ES-I3 (cell line): ENCODE measurements at regions not wholly inside any gene's neighbourhood (a gene's known extent, or its start where the extent isn't known, plus 50 kb on each side); places are given as distances from the start of the nearest gene placed in this dataset.
"Not testable (repeated sequence)": the region's sequence is repeated elsewhere in the genome, so short reads cannot be mapped to it uniquely, and the experiment has no call there.

ENCODE experiments used
- H3K36me3 ChIP-seq: 2 replicates; pipeline ENCODE4 v1.6.1; 2013; ENCODE audit warnings: mild to moderate bottlenecking, low read length, control low read depth, moderate library complexity; ENCODE audit not compliant: insufficient read depth
- H3K4me1 ChIP-seq: 2 replicates; pipeline ENCODE4 v1.6.1; 2013; ENCODE audit warnings: mild to moderate bottlenecking, control low read depth, low read length; ENCODE audit not compliant: insufficient read depth
- H3K9ac ChIP-seq: 2 replicates; pipeline ENCODE4 v1.6.1; 2013; ENCODE audit warnings: low read depth, mild to moderate bottlenecking, low read length, moderate library complexity
- H3K9me3 ChIP-seq: 2 replicates; pipeline ENCODE4 v1.6.1; 2013; ENCODE audit warnings: mild to moderate bottlenecking, low read length, moderate library complexity; ENCODE audit not compliant: control insufficient read depth, insufficient read depth

DNA sequence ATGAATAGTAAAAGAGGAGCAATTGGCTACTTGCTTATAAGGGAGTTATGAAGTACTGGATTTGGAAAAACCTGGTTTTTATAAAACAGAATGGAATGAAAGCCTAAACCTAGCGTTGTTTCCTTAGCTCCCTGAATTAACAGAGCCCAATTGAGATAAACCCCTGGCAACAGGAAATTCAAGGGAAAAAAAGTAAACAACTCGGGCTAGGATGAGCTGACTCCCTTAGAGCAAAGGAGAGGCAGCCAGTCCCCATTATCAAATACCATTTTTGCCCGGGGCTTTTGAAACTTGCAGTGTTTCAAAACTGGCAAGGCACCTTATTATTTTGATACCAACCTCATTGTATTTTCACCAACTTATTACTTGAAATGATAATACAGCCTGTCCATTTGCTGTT lies 587.5 kb downstream of the CD109 start:
- Histone ChIP-seq H3K9me3 (no peaks in the 10 kb centered on the region), H3K4me1 (no peaks in the 10 kb centered on the region; the same call in 1 of the 2 replicates), H3K9ac (no peak overlapping the region), H3K36me3 (no peaks in the 10 kb centered on the region)

- Histone ChIP-seq H3K9ac (no peak overlapping the region), H3K36me3 (no peaks in the 10 kb centered on the region), H3K9me3 (no peaks in the 10 kb centered on the region), H3K4me1 (no peaks in the 10 kb centered on the region; the same call in 1 of the 2 replicates)
Measured at GRCh38 chr6:74282143-74282689, 586.2 kb downstream of the CD109 start.

DNA sequence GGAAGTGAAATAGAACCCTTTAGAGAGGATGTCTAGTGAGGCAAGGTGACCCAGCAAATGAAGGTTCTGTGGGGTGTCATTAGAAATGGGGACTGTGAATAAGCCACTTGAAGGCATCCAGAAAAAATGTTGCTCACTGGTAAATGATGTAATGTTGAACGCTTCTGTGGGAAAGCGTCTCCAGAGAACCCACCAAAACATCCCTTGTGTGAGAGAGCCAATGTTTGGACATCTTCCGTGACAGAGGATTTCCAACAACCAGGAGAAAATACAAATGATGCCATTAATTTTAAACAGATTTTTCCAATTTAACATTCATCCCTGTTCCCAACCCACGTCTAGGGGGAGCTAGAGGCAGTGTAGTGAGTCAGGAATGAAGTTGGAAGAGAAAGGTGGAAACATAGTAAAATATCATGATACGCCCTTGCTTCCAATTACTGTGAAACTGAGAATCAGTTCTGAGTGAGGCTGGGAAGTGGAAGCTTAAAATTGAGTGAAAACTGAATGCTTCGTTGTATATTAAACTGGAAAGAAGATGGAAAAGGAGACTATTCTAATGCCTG lies 584.2 kb downstream of the CD109 start:
- Histone ChIP-seq H3K9me3 (no peaks in the 10 kb centered on the region), H3K9ac (no peak overlapping the region), H3K4me1 (no peaks in the 10 kb centered on the region; the same call in 1 of the 2 replicates), H3K36me3 (no peaks in the 10 kb centered on the region)

- no peaks in the 10 kb centered on the region for H3K9me3 ChIP-seq
- H3K9ac ChIP-seq = no peak overlapping the region
- H3K36me3 ChIP-seq = no peaks in the 10 kb centered on the region
Measured at GRCh38 chr6:74277777-74278186, 581.8 kb downstream of the CD109 start.

DNA sequence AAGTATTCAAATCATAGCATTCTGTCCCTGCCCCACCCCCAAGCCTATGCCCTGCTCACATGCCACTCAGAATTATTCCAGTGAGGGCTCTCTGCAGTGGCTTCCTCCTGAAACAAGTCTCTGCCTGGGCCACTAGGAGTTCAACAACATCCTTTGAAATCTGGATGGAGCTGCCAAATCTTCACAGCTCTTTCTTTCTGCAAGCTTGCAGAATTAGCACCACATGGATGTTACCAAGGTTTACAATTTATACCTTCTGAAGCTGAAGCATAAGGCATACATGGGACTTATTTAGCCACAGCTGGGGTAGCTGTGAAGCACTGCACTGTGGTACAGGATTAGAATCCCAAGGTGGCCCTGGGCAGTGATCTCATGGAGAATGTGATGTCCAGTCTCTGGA lies 577.5 kb downstream of the CD109 start:
- H3K9me3 ChIP-seq = no peaks in the 10 kb centered on the region
- no peaks in the 10 kb centered on the region for H3K4me1 ChIP-seq
- H3K9ac ChIP-seq = no peak overlapping the region
- H3K36me3 ChIP-seq = no peaks in the 10 kb centered on the region

More at GRCh38 chr6:74277777-74278186, 581.8 kb downstream of the CD109 start:
- no peaks in the 10 kb centered on the region for H3K4me1 ChIP-seq

- Histone ChIP-seq H3K9ac (no peak overlapping the region), H3K4me1 (no peaks in the 10 kb centered on the region), H3K9me3 (no peaks in the 10 kb centered on the region), H3K36me3 (no peaks in the 10 kb centered on the region)
Measured at GRCh38 chr6:74269600-74269858, 573.5 kb downstream of the CD109 start.

DNA sequence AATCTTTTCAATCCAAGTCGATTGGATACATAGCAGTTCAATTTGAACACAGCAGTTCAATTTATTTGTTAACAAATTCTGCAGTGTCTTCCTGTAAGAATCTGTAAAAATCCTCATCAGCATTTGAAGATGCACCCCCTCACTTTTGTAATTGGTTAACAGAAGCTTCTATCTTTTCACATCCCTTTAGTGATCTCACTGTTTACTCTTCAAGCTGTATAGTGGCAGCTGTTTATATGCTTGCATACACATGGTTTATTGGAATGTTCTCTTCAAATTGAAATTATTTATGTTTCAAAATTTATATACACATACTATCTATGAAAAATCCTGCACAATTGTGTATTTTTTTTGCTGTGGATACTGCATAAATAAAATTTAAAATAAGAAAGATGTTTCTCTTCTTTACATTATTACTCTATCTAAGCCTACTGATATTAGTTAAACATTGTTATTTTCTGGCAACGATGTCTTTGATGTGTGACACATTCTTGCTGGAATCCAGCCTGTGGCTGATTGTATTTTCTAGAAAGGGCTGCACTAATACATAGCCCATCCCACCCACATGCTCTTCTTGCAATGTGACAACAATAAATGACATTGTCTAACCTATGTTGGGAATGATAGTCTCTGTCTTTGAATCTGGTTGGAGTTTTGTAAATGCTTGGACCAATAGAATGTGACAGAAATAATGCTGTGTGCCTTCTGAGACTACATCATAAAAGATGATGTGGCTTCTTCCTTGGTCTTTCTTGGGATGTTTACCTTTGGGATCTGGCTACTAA lies 573.0 kb downstream of the CD109 start:
- Histone ChIP-seq H3K36me3 (no peaks in the 10 kb centered on the region), H3K9ac (no peak overlapping the region), H3K4me1 (no peaks in the 10 kb centered on the region), H3K9me3 (no peaks in the 10 kb centered on the region)

DNA sequence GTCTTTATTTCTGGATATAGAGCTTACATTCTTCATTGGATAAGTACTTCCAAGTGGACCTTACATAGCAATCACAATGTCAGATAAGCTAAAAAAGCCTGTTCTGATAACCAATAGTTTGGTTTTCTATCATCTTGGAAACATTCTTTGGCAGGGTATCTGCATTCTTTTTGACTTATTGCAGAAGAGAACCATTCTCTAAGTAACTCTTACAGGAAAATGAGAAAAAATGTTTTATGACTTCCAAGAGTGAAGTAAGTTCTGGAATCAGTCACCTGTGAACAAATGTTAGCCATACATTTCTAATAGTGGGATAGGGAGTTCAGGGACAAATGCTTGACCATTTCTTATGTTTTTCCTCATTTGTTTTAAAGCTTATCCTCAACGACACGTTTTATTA lies 564.0 kb downstream of the CD109 start:
- Histone ChIP-seq H3K9me3 (no peaks in the 10 kb centered on the region; the same call in 1 of the 2 replicates), H3K4me1 (no peaks in the 10 kb centered on the region), H3K9ac (no peak overlapping the region), H3K36me3 (no peaks in the 10 kb centered on the region)

DNA sequence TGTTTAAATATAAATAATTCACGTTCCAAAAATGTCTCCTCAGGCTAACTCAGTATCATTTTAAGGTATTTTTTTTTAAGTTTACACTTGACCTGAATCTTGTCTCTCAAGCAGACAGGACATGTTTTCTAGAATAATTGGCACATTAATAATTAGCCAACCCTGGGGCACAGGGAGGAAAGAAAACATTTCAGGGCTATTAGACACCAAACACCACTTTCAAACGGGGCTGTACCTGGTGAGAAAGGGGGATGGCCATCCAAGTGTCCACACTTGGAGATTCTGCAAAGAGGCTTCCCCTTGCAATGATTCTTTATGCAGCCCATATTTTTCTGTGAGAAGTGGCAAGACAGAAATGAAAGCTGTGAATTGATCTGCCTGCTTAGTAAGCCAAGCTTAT lies 560.8 kb downstream of the CD109 start:
- Histone ChIP-seq H3K9ac (no peak overlapping the region), H3K9me3 (no peaks in the 10 kb centered on the region; the same call in 1 of the 2 replicates), H3K4me1 (no peaks in the 10 kb centered on the region), H3K36me3 (no peaks in the 10 kb centered on the region)

DNA sequence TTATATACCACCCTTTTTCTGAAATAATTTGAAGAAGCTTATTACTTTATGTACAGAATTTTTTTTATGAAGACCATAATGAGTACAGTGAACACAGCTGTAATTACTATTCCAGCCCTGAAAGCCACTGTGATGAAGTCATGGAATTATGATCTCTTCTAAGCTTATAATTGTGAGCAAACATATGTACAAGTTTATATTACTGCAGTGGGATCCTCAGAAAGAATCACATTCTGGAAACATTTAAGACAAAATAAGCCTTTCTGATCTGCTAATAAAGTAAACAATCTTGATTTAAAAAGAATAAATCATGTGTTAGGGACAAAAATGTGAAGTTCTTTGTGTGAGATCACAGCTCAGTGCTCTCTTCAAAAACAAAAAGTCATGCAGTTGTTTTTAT lies 560.4 kb downstream of the CD109 start:
- Histone ChIP-seq H3K36me3 (no peaks in the 10 kb centered on the region), H3K9me3 (no peaks in the 10 kb centered on the region; the same call in 1 of the 2 replicates), H3K9ac (no peak overlapping the region), H3K4me1 (no peaks in the 10 kb centered on the region)

GRCh38 chr6:74255007-74255406 lies 559.0 kb downstream of the CD109 start:
- not testable (repeated sequence) for H3K36me3 ChIP-seq, H3K9me3 ChIP-seq

GRCh38 chr6:74254147-74254546 lies 558.1 kb downstream of the CD109 start:
- H3K4me1 ChIP-seq = not testable (repeated sequence)

More at GRCh38 chr6:74255007-74255406, 559.0 kb downstream of the CD109 start:
- H3K4me1 ChIP-seq, H3K9ac ChIP-seq: not testable (repeated sequence)

DNA sequence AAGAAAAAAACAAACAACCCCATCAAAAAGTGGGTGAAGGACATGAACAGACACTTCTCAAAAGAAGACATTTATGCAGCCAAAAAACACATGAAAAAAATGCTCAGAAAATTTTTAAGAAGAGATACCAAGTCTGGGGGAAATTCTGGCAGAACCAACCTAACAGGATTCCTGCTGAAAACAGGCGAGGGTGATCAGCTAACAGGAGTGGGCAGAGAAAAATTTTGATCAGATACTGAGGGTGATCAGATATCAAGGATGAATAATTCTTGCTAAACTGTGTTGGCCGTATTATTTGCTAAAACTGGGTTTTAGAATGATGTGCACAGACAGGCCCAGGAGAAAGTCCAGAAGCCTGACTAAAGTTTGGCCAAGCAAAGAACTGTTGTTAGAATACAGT lies 557.3 kb downstream of the CD109 start:
- Histone ChIP-seq H3K36me3 (no peaks in the 10 kb centered on the region), H3K9me3 (no peaks in the 10 kb centered on the region; the same call in 1 of the 2 replicates), H3K4me1 (peaks cover 8% of the 10 kb centered on the region; the same call in 1 of the 2 replicates), H3K9ac (no peak overlapping the region)

More at GRCh38 chr6:74254147-74254546, 558.1 kb downstream of the CD109 start:
- H3K36me3 ChIP-seq, H3K9ac ChIP-seq, H3K9me3 ChIP-seq: not testable (repeated sequence)

DNA sequence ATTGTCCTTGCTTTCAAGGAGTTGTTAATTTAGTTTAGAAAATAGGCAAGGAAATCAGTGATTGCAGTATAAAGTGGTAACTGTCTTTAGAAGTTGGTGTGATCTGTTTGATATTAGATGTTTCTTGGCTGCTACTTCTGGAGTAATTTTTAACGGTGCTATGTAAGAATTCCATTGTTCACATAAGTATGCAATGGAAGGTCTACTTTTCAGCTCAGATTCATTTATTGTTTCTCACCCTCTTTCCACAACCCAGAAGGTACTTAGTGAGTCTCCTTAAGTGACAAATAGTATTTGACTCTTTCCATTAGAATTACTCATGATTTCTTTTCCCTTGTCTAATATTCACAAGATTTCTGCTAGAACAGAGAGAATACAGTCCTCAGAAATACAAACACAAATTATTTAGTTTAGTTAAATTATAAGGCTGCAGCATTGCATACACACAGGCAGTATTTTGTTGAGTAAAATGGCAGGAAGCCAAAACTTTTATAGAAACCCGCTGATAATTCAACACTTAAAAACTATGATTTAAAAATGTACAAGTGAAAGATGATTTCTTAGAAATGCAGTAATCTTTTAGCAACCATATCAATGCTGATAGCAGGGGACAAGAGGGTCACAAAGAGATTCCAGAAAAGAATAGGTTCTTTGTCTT lies 554.3 kb downstream of the CD109 start:
- Histone ChIP-seq H3K9ac (no peak overlapping the region), H3K9me3 (no peaks in the 10 kb centered on the region), H3K36me3 (no peaks in the 10 kb centered on the region), H3K4me1 (peaks cover 8% of the 10 kb centered on the region; the same call in 1 of the 2 replicates)
